NCI-H226 (cell line): ENCODE measurements at regions not wholly inside any gene's neighbourhood (a gene's known extent, or its start where the extent isn't known, plus 50 kb on each side); places are given as distances from the start of the nearest gene placed in this dataset.
"Not testable (repeated sequence)": the region's sequence is repeated elsewhere in the genome, so short reads cannot be mapped to it uniquely, and the experiment has no call there.

Source experiments
- DNase-seq: peaks from one replicate; pipeline ENCODE4 v3.0.0-alpha.2; 2015

DNA sequence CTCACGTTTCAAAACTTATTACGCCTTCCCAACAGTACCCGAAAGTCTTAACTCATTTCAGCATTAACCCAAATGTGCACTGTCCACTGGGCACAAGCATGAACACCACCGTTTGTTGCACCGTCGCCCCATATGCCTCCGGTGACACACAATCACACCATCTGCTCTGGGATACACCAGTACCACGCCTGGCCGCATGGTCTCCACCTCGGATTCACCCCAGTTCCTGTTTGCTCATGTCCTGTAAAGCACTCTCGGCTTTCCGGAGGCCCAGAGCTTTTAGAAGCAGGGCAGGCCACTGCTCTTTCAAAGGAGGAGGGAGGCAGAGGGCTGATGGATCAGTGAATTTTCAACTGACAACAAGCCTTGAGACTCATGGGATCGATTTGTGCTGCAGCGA is 1570.0 kb upstream of the DEFB115 start:
- DNase-seq: no peak

DNA sequence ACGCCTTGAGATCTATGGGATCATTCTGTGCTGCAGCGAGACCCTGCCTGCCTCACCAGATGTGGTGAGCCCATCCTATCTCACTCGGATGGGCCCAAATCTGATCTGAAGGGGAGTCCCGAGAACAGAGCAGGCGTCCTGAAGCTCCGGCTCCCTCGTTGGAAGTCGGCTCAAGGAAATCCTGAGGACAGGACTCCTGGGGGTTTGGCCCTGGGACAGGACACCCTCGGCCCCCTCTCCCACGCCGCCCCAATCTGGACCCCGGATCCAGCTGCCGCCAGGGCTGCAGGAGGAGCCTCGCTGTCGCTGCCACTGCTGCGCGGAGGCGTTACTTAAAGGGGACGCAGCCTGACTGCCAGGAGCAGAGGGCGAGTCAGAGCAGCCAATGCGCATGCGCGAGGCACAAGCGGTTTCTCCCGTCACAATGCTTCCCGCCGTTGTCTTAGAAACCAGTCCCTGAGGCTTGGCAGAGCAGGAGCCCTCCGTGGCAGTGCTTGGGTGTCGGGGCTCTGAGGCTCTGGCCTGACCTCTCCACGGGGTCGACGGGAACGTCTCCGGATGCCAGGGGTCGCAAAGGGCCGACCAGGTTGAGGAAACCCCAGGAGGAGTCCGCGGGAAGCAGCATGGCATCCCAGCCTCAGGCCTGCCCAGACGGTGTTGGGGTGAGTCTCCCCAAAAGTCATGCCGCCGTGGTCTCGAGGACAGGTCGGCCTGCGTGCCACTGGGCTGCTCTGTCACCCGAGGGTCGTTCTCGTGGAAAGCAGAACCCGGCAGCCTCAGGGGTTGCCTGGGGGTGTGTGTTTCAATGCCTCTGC is 1567.8 kb upstream of the DEFB115 start:
- DNase-seq: no peak

DNA sequence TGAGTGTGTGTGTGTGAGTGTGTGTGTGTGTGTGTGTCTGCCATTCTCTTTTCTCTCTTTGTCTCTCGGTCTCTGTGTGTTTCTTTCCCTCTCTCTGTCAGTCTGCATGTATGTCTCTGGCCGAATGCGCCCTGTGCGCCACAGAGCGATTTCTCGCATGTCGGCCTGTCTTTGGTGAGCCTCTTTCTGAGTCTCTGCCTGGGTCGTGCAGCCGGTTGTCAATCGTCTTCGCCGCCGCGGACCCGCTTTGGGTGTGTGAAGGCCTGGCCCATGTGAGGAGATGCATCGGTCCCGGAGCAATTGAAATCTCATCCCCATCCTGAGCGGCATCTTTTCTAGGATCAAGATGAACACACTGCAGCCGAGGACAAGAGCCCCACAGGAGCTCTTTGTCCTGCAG is 1567.2 kb upstream of the DEFB115 start:
- DNase-seq: no peak

DNA sequence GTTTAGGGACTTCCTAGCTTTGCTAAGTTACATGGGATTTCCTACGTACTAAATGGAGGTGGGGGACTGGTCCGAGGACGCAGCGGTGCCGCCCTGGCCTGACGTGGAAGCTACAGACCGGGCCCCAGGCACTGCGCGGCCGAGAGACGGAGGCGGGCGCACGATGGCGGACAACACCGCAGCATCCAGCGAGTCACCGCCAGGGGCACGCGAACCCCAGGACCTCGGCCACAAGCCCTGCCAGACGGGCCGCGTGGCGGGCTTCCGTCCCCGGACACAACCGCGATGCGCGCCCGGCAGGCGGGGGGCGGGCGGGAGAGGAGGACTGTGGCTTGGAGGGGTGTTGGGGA is 1516.9 kb upstream of the DEFB115 start:
- DNase-seq: no peak

DNA sequence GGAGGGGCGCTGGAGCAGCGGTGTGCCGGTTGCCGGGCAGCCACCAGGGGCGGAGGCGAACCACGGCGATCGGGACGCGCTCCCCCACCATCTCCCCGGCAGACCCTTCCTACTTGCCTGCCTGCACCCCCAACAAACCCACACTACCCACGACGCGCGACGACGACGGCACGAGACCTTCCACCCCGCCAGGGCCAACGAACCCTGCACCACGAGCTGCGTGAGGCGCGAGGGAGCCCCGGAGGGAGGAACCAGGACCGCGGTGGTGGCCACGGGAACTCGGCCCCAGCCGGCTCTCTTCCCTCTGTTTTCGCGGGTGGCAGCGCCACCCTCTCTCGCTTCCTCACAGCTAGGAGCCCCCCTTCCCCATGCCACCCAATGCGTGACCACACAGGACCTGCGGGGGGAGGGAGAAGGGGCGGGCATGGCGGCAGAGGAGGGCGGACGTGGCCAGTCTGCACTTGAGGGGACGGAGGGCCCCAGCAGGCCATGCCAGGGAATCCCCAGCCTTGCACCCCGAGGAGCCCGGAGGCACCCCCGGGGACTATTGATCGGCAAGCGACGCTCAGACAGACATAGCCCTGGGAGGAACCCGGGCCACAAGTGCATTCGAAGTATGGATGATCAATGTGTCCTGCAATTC is 1516.4 kb upstream of the DEFB115 start:
- no peak for DNase-seq

DNA sequence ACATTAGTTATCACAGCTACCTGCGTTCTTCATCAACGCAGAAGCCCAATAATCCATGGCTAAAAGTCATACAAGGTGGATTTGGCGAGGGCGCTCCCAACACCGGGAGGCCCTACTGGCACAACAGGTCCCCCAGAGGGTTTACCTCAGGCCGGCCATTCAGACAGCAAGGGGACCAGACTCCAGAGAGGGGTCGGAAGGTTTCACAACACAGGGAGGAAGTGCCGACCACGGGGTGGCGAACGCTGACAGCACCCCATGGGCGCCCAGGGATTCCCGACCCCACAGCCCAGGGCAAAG is 1515.9 kb upstream of the DEFB115 start:
- no peak for DNase-seq

DNA sequence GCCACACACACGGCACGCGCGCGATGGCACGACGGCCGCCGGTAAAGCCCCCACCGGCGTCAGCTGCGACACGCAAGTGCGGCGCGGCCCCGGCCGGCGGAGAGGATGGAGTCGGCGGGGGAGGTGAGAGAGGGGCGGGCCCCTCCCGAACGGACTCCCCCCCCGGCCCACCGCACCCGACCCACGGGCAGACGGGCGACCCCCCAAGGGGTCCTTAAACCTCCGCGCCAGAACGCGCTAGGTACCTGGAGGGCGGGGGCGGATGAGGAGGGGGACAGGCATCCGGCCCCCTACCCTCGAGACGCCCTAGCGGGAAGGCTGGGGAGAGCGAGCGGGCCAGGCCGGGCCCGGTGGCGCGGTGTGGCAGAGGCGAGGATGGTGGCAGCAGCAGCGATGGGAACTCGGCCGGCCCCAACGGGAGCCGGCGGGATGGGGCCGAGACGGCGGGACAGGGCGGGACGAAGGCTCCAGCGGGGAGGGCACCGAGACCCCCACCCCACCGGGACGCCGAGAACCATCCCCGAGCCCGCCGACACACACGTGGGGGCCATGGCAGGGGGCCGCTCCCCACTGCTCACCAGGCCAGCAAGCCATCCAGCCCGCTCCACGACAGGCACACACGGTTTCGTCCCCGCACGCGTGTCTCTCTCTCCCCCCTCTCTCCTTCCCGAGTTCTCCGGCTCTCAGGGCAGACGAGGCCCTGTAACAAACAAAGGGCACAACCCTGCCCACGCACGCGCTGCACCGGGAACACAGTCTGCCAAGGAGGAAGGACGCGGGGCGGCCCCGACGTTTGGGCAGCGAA is 1515.4 kb upstream of the DEFB115 start:
- no peak for DNase-seq

DNA sequence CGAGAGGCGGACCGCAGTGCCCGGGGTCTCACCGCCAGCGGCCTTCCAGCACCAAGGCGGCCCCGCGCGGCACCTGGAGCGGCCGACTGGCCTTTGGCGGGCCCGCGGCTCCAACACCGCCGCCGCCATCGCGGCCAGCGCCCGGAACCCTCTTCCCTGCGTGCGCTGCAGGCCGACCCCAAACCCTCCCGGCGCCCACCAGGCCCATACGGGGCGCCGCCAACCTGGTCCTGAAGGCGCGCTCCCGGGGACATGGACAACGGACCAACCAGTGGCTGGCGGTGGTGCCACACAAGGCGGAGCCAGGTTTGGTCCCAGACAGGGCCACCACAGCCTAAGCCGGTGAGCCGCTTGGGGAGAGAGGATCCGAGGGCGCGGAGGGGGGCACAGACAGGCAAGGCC is 1514.8 kb upstream of the DEFB115 start:
- DNase-seq: no peak

DNA sequence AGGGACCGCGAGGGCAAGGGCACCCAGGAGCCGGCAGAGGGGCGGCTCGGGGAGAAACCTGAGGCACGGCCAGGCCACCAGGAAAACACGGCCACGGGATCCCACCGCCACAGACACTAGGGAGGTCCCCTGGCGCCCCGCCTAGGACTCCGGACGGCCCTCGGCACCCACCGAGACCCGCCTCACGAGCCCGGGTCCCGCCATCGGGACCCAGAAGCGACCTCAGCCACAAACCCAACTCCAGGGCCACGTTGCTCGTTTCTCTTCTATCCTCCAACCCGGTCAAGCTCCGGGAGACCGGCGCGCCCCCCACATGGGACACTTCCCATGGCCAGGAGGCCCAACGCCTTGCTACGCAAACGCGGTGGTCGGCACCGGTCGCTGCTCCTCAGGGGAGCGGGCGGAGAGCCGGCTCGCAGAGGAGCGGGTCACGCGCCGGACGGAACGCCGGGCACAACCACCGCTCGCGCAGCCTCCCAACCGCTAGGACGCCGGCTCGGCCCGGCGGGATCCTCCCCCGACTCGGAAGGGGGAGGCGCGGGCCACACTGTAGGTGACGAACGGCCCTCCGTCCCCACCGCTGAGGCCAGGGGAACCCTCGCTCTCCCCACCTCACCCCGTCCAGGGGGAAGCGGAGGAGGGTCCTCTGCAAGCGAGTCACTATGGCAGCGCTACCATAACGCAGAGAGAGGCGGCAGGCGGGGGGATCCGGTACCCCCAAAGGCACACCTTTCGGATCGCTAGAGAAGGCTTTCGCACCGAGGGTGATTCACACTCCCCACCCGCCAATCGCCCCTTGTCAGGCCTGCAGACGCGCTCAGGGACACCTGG is 1514.1 kb upstream of the DEFB115 start:
- no peak for DNase-seq

DNA sequence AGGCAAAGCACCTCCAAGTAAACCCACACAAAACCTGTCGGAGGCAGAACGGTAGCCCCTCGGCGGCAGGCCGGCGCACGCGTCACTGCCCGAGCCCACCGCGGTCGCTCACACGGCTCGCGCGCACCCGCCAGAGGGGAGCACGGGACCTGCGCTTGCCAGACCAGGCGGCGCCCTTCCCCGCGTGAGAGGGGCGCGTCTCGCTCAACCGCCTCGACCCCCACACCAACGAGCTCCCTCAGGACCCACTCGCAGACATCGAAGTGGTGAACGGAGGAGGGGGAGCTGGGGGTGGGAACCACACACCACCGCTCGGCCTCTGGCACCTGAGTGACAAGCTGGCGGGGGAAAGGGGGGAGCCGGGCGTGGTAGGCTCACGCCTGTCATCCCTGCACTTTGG is 1513.4 kb upstream of the DEFB115 start:
- DNase-seq: no peak

DNA sequence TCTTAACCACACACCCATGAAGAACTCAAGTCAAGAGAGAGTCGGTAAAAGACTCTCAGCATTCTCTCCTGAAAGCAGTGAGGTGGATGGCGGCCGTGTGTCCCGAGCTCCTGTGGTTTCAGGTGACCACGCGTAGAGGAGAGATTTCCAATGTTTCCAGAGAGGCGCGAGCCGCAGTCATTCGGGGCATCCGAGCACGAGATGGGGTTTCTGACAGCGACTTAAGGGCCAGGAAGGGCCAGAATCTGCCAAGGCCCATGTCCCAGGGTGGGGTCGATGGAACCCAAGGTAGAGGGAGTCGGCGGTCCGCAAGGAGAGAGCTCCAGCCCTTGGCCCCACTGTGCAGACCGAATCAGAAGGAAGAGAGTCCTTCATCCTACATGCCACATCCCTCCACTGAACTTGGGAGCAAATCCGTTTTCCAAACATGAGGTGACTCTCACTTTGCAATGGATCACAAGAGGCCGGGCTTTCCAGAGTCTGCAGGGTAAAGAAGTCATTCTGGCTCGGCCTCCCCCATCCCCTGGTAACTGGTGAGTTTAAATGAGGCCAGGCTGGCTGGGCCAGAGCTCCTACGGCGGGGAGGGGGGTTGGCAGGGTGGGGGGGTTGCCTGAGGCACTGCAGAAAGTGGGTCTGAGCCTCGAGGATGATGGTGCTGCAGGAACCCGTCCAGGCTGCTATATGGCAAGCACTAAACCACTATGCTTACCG is 1511.8 kb upstream of the DEFB115 start:
- DNase-seq: not testable (repeated sequence)

DNA sequence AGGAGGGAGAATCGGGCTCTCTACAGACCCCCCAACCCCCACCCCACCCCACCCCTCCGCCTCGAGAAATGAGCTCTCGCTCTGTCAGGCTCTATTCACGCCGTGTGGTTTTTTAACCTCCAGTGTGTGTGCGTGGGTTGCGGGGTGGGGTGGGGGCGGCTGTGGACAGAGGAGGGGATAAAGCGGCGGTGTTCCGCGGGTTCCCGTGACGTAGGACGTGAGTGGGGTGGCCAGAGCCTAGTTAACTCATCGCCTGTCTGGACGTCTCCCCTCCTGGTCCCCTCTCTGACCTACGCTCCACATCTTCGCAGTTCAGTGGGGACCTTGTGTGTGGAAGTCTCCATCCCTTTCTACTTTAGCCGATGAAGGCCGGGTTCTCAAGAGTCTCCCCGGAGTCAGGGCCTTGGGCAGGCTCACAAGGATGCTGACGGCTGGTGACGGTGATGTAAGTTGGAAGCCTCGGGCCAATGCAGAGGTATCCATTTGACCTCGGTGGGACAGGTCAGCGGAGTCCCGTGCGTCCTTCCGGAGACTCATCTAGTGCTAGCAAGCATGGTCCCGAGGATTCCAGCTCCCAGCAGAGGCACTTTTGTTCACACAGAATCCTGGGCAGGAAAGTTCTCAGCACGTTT is 1507.1 kb upstream of the DEFB115 start:
- DNase-seq: no peak

DNA sequence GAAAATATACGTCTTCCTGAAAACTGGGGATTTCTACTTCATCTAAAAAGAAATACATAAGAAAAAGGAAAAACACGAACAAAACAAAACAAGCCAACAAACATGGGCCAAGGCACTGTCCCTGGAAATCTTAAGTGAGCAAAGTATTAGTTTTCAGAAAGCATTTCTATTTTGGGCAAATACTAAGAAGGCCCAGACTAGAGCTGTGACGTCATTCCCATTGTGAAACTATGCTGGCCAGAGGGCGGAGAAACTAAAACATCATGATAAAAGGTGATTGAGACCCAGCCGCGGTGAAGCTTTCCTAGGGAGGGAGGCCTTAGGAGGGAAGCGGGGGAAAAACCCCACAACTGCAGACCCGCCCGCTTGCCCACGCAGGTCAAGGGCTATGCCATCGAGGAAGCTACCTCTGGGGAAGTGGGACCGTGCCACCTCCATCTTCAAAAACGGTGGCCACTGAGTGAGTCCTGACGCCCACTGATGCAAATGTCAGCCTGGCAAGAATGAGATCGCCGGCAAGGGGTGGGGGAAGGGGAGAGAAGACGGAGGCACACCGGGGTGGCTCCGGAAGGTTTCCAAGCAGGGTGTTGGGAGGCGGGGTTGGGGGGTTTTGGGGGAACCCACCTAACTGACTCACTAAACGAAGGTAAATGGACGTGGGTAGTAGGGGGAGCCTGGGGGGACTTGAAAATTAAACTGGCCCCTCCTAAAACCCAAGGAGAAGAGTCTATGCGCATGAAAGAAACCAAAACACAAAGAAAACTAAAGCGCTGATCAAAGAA is 1504.6 kb upstream of the DEFB115 start:
- DNase-seq: not testable (repeated sequence)

DNA sequence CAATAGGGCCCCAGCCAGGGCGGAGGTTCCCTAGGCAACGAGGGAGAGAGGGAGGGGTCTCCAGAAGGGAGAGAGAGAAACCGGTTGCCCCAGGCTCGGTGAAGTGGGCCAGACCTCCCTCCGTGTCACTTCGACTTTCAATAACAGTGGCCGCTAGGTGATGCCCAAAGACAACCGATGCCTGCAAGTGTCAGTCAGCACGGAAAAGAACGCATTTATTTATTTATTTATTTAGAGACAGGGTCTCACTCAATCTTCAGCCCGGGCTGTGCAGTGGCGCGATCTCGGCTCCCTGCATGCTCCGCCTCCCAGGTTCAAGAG is 1504.1 kb upstream of the DEFB115 start:
- DNase-seq: not testable (repeated sequence)

DNA sequence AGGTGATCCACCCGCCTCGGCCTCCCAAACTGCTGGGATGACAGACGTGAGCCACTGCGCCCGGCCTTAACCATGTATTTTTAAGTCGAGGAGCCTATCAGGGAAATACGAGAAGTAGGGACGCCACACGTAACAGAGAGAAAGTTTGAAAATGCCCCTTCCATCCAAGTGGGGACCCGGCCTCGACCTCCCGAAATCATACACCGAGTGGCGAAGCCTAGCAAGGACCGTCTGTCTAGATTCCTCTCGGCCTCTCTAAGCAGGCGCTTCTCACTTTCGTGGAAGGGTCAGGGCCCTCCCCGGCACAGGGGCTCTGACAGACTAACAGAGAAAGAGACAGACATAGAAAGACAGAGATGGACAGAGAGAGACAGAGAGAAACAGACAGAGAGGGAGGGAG is 1503.6 kb upstream of the DEFB115 start:
- DNase-seq: not testable (repeated sequence)

DNA sequence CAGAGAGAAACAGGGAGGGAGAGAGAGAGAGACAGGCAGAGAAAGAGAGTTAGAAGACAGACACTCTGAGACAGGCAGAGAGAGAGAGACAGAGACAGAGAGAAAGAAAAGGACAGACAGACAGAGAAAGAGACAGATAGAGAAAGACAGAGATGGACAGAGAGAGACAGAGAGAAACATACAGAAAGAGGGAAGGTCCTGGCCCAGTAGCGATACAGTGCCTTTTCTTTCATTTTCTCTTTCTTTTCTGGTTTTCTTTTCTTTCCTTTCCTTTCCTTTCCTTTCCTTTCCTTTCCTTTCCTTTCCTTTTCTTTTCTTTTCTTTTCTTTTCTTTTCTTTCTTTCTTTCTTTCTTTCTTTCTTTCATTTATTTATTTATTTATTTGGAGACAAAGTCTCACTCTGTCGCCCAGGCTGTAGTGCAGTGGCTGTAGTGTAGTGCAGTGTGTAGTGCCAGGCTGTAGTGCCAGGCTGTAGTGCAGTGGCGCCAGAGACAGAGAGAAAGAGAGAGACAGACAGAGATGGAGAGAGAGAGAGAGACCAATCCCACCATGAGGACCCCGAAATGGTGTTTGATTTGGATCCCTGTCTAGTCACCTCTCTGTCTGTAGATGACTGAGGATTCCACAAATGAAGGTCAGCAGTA is 1501.5 kb upstream of the DEFB115 start:
- not testable (repeated sequence) for DNase-seq

DNA sequence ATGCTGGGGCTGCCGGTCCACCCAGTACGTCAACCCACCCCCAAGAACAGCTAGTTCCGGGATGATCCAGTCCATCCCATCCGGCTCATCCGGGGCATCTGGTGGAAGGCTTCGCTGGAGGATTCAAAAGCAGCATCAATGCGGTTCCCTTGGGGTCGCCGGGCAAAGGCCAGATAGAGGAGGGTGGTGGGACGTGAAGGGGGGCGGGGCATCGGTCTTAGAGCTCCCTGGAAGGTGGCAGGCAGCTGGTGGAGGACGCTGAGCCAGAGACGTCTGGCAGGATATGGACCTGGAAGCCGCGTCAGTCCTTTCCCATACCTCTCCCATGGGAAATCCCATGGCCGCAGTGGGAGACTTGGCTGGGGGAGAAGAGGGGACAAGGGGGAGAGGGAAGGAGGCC is 1500.8 kb upstream of the DEFB115 start:
- no peak for DNase-seq

DNA sequence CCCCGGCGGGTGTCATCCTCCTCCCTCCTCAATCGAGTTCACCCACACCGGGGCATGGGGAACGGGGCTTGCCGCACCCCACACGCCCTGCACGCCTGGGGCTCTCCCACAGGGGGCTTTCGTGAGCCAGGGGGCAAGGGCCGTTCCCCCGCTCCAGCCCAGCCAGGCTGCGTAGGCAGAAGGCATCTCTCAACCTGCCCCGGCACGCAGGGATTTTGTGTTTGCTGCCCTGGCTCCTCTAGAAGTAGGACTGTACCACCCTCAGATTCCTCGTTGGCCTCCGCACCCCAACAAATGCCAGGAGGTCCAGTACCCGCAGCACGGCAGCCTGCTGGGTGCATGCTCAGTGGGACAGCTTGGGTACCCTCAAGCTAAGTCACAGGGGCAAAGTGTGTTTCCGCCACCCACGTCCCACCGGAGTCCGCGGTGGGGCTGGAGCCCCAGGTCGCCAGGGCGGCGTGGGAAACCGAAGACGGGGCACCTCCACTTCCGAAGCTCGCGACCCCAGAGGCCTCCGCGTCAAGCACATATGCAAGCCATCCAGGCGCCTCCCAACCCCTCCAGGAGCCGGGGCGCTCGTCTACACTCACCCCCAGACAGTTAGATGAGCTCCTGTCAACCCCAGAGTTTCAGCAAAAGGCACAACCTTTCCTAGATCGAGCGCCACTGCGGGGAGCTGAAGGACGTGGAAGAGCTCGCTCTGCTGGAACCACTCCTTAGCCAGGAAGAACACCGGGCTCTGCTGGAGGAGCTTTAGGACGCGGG is 1495.7 kb upstream of the DEFB115 start:
- DNase-seq: not testable (repeated sequence)

DNA sequence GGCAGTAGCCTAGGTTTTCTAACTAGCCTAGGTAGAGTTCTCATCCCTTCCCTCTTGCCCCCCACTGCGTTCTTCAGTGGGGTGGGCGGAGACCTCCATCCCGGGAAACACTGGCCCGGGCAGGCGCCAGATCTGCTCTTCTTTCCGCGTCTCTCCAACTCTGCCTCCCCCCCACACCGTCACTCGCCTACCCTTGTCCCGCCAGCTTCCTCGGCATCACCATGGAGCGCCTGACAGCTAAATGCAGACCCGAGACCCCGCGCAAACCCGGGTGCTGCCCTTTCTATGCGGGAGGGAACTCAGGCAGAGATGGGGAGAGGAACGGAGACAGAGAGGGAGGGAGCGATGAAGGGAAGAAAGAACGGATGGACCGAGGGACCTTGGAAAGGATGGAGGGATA is 1494.8 kb upstream of the DEFB115 start:
- no peak for DNase-seq
